CD14-positive monocyte (primary cell): ENCODE measurements at regions not wholly inside any gene's neighbourhood (a gene's known extent, or its start where the extent isn't known, plus 50 kb on each side); places are given as distances from the start of the nearest gene placed in this dataset.

Experiments used
- DNase-seq, 3 donors: peaks; one replicate each; pipeline ENCODE4 v3.0.0-alpha.2; 2011 to 2022
- H2AFZ ChIP-seq: 2 replicates; pipeline ENCODE4 v1.6.0; 2012; ENCODE audit warnings: mild to moderate bottlenecking, low read depth, low read length, inconsistent platforms; ENCODE audit not compliant: insufficient read depth, poor library complexity, severe bottlenecking
- H3K27ac ChIP-seq, 2 donors: 1 replicate in 1 of 2; 2 replicates in 1 of 2; pipeline ENCODE4 v1.5.1; 2012 to 2013; ENCODE audit warnings: low read length in 2 of 2, control low read depth in 1 of 2, inconsistent platforms in 1 of 2, low read depth in 1 of 2, mild to moderate bottlenecking in 1 of 2
- H3K27me3 ChIP-seq, 2 donors: one replicate each; pipeline versions ENCODE4 v1.6.0 to v1.6.1; 2011 to 2013; ENCODE audit warnings: low read length in 2 of 2; ENCODE audit not compliant: control insufficient read depth in 2 of 2, insufficient read depth in 2 of 2
- H3K36me3 ChIP-seq, 2 donors: replicated peaks in 1 of 2; 1 replicate in 1 of 2; 2 replicates in 1 of 2; pipeline versions ENCODE4 v1.5.1 to v1.6.1; 2012 to 2013; ENCODE audit warnings: low read length in 2 of 2, control low read depth in 1 of 2, inconsistent platforms in 1 of 2, mild to moderate bottlenecking in 1 of 2; ENCODE audit not compliant: insufficient read depth in 2 of 2, control insufficient read depth in 1 of 2
- H3K4me1 ChIP-seq, 2 donors: 1 replicate in 1 of 2; 2 replicates in 1 of 2; pipeline versions ENCODE4 v1.5.1 to v1.6.1; 2012 to 2013; ENCODE audit warnings: low read length in 2 of 2, control low read depth in 1 of 2, inconsistent platforms in 1 of 2, mild to moderate bottlenecking in 1 of 2, moderate library complexity in 1 of 2; ENCODE audit not compliant: insufficient read depth in 2 of 2, control insufficient read depth in 1 of 2
- H3K4me2 ChIP-seq: replicated peaks from 2 replicates; pipeline ENCODE3; 2012; ENCODE audit warnings: low read length, moderate library complexity, mild to moderate bottlenecking; ENCODE audit not compliant: poor library complexity, severe bottlenecking; ENCODE audit errors: extremely low read depth
- H3K4me3 ChIP-seq, 3 experiments: fragments of 200-600 bp in 1 of 3; sonication (generic) in 1 of 3; replicated peaks in 1 of 3; 1 replicate in 2 of 3; 2 replicates in 1 of 3; pipeline ENCODE4 v1.5.1; 2011 to 2013; ENCODE audit warnings: low read length in 3 of 3, mild to moderate bottlenecking in 3 of 3, control low read depth in 2 of 3, low read depth in 2 of 3, inconsistent platforms in 1 of 3, moderate library complexity in 1 of 3
- H3K79me2 ChIP-seq: 2 replicates; pipeline ENCODE4 v1.6.0; 2012; ENCODE audit warnings: mild to moderate bottlenecking, control low read depth, inconsistent platforms, low read length, moderate library complexity; ENCODE audit not compliant: insufficient read depth
- H3K9ac ChIP-seq: 2 replicates; pipeline ENCODE4 v1.6.0; 2017; ENCODE audit warnings: low read length, mild to moderate bottlenecking; ENCODE audit not compliant: insufficient read depth, poor library complexity, severe bottlenecking
- H3K9me3 ChIP-seq, 2 donors: replicated peaks in 1 of 2; 1 replicate in 1 of 2; 2 replicates in 1 of 2; pipeline versions ENCODE4 v1.5.1 to v1.6.1; 2012 to 2013; ENCODE audit warnings: low read length in 2 of 2, control low read depth in 1 of 2; ENCODE audit not compliant: control insufficient read depth in 1 of 2, insufficient read depth in 1 of 2
- H4K20me1 ChIP-seq: 2 replicates; pipeline ENCODE4 v1.6.0; 2012; ENCODE audit warnings: mild to moderate bottlenecking, low read length, control low read depth, moderate library complexity; ENCODE audit not compliant: insufficient read depth
- H3K27ac Mint-ChIP-seq, 7 donors: one replicate each; pipeline ENCODE4 v1.8.0; 2020; ENCODE audit warnings: mild to moderate bottlenecking in 7 of 7, mixed read lengths in 7 of 7, moderate library complexity in 6 of 7, inconsistent platforms in 2 of 7
- H3K27me3 Mint-ChIP-seq, 3 donors: one replicate each; pipeline ENCODE4 v1.8.0; 2021 to 2022; ENCODE audit warnings: low read depth in 3 of 3, mild to moderate bottlenecking in 3 of 3, mixed read lengths in 3 of 3, moderate library complexity in 3 of 3, inconsistent platforms in 1 of 3
- H3K36me3 Mint-ChIP-seq, 2 donors: one replicate each; pipeline ENCODE4 v1.8.0; 2020; ENCODE audit warnings: mixed read lengths in 2 of 2, inconsistent platforms in 1 of 2, mild to moderate bottlenecking in 1 of 2
- H3K4me1 Mint-ChIP-seq: one replicate; pipeline ENCODE4 v1.8.0; 2020; ENCODE audit warnings: mild to moderate bottlenecking, mixed read lengths
- H3K4me3 Mint-ChIP-seq, 2 donors: one replicate each; pipeline ENCODE4 v1.8.0; 2020; ENCODE audit warnings: mild to moderate bottlenecking in 2 of 2, mixed read lengths in 2 of 2, moderate library complexity in 1 of 2
- H3K9me3 Mint-ChIP-seq, 7 donors: one replicate each; pipeline ENCODE4 v1.8.0; 2020 to 2022; ENCODE audit warnings: mixed read lengths in 7 of 7, mild to moderate bottlenecking in 6 of 7, moderate library complexity in 6 of 7, inconsistent platforms in 2 of 7
- CTCF ChIP-seq: fragments of 200-600 bp; IDR thresholded peaks from one replicate; pipeline ENCODE4 v1.8.0; 2022; ENCODE audit warnings: antibody characterized with exemption, mild to moderate bottlenecking
- whole genome bisulfite sequencing: methylation state at CpG from one replicate; pipeline ENCODE4 v1.1.5; 2013; ENCODE audit warnings: missing lambda C conversion rate; ENCODE audit not compliant: insufficient coverage; 5-methylcytosine and 5-hydroxymethylcytosine counted together
- intact Hi-C, 2 donors: fragments of 100-400 bp; cut with micrococcal nuclease; formaldehyde crosslinking; loops; one replicate each; pipeline versions ENCODE4 v1.15.0 to v1.15.1; 2023

- Histone ChIP-seq H4K20me1 (no peaks in the 10 kb centered on the region), H3K4me1 (no peaks in the 10 kb centered on the region), H3K4me2 (no peak overlapping the region), H3K9ac (no peak overlapping the region), H3K4me3 (no peak overlapping the region), H3K27ac (no peak overlapping the region), H3K36me3 (no peaks in the 10 kb centered on the region), H3K9me3 (peaks cover 11 to 26% of the 10 kb centered on the region in 2 donors), H3K79me2 (no peaks in the 10 kb centered on the region), H2AFZ (no peak overlapping the region), H3K27me3 (no peaks in the 10 kb centered on the region)
- intact Hi-C loops = no loop called here
- Mint-ChIP-seq H3K4me3 (no peak overlapping the region), H3K27me3 (no peaks in the 10 kb centered on the region), H3K4me1 (no peaks in the 10 kb centered on the region), H3K27ac (no peak overlapping the region), H3K36me3 (no peaks in the 10 kb centered on the region), H3K9me3 (peaks cover 3 to 23% (median 12%) of the 10 kb centered on the region in 7 donors)
- DNase-seq = no peak
- WGBS = 91% methylated on average over 14 of the region's 25 CpGs
- TF ChIP-seq CTCF = no peak
Measured at GRCh38 chr10:1807924-1808323, 70.6 kb upstream of the ADARB2 start.

DNA sequence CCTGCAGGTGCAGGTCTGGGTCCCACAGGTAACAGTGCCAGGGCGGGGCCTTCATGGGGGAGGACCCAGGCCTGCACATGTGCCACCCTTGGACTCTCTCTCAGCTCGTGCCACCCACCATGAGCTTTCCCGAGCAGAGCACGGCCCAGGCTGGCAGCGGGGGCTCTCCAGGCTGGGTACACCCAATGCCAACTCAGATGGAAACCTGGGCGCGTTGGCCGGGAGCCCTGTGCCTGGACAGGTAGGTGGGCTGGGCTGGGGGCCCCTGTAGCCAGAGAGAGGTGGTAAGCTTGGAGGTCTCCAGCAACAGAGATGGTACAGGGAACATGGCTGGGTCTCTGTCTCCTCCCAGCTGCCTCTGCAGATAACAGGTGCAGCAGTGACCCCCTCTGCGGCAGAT, 69.9 kb upstream of the ADARB2 start:
- Histone ChIP-seq H3K27me3 (no peaks in the 10 kb centered on the region), H4K20me1 (no peaks in the 10 kb centered on the region), H3K36me3 (no peaks in the 10 kb centered on the region), H3K4me3 (no peak overlapping the region), H3K9ac (no peak overlapping the region), H2AFZ (no peak overlapping the region), H3K4me2 (no peak overlapping the region), H3K79me2 (no peaks in the 10 kb centered on the region), H3K27ac (no peak overlapping the region), H3K9me3 (peaks cover 11 to 26% of the 10 kb centered on the region in 2 donors), H3K4me1 (no peaks in the 10 kb centered on the region)
- no peaks in the 10 kb centered on the region for H3K36me3 Mint-ChIP-seq
- H3K4me3 Mint-ChIP-seq = no peak overlapping the region
- peaks cover 3 to 23% (median 12%) of the 10 kb centered on the region in 7 donors for H3K9me3 Mint-ChIP-seq
- no peak overlapping the region for H3K27ac Mint-ChIP-seq
- H3K4me1 Mint-ChIP-seq = no peaks in the 10 kb centered on the region
- no peak for TF ChIP-seq CTCF
- DNase-seq = no peak
- no peaks in the 10 kb centered on the region for H3K27me3 Mint-ChIP-seq
- 78% methylated on average over 9 of the region's 9 CpGs for WGBS
- intact Hi-C loops = no loop called here
